ENCODE measurements at regions not wholly inside any gene's neighbourhood (a gene's known extent, or its start where the extent isn't known, plus 50 kb on each side); places are given as distances from the start of the nearest gene placed in this dataset.

DNA sequence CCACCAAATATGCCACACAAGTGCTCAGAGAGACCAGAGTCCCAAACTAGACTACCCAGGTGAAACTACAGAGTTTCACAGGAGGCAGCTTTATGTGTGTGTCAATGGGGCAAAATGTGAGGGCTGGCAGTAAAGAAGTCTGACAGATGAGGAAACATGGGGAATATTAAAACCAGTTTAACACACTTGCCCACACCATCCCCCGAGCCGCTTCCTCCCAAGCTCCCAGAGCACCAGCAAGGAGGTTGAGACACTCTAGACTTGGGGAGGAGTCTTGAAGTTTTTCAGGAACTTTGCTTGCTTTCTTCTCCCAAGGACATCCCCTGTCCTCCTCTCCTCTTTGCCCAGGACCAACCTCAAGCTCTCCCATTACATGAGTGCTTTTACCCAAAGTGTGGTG is 94.7 kb upstream of the SPRY1 start:
- no peaks in the 10 kb centered on the region for H3K36me3 ChIP-seq (ENCODE audit: insufficient read depth, low read length)
- H2AFZ ChIP-seq (ENCODE audit: low read depth, low read length), result no peak overlapping the region
- no peaks in the 10 kb centered on the region for H4K20me1 ChIP-seq (ENCODE audit: insufficient read depth)
- no peaks in the 10 kb centered on the region for H3K27me3 ChIP-seq (ENCODE audit: insufficient read depth, low read depth, low read length)
- no peak overlapping the region for H3K4me2 ChIP-seq (ENCODE audit: low read length)
- H3K27ac ChIP-seq (ENCODE audit: low read length), result no peak overlapping the region
- H3K79me2 ChIP-seq (replicated peaks; ENCODE audit: insufficient read depth, low read length), result no peaks in the 10 kb centered on the region
- H3F3A ChIP-seq (ENCODE audit: insufficient read depth, low read length, poor library complexity, severe bottlenecking), result no peaks in the 10 kb centered on the region
- H3K9me3 ChIP-seq (ENCODE audit: low read length), result no peaks in the 10 kb centered on the region
- no peak overlapping the region for H3K9ac ChIP-seq (ENCODE audit: low read length)
- TF ChIP-seq EZH2 (IDR thresholded peaks at IDR 0.05; ENCODE audit: borderline replicate concordance, insufficient read depth, low read length, poor library complexity, severe bottlenecking), result no peak
- no peak for TF ChIP-seq POLR2AphosphoS5 (IDR thresholded peaks at IDR 0.05)
- TF ChIP-seq EP300 (conservative IDR thresholded peaks at IDR 0.05; ENCODE audit: poor library complexity, severe bottlenecking), result no peak
- TF ChIP-seq, protein P1, sequence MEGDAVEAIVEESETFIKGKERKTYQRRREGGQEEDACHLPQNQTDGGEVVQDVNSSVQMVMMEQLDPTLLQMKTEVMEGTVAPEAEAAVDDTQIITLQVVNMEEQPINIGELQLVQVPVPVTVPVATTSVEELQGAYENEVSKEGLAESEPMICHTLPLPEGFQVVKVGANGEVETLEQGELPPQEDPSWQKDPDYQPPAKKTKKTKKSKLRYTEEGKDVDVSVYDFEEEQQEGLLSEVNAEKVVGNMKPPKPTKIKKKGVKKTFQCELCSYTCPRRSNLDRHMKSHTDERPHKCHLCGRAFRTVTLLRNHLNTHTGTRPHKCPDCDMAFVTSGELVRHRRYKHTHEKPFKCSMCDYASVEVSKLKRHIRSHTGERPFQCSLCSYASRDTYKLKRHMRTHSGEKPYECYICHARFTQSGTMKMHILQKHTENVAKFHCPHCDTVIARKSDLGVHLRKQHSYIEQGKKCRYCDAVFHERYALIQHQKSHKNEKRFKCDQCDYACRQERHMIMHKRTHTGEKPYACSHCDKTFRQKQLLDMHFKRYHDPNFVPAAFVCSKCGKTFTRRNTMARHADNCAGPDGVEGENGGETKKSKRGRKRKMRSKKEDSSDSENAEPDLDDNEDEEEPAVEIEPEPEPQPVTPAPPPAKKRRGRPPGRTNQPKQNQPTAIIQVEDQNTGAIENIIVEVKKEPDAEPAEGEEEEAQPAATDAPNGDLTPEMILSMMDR (IDR thresholded peaks at IDR 0.05; ENCODE audit: poor library complexity, severe bottlenecking), result no peak
- H3K4me3 ChIP-seq (ENCODE audit: low read length), result no peak overlapping the region
- no peaks in the 10 kb centered on the region for H3K9me2 ChIP-seq (ENCODE audit: insufficient read depth, low read length)

DNA sequence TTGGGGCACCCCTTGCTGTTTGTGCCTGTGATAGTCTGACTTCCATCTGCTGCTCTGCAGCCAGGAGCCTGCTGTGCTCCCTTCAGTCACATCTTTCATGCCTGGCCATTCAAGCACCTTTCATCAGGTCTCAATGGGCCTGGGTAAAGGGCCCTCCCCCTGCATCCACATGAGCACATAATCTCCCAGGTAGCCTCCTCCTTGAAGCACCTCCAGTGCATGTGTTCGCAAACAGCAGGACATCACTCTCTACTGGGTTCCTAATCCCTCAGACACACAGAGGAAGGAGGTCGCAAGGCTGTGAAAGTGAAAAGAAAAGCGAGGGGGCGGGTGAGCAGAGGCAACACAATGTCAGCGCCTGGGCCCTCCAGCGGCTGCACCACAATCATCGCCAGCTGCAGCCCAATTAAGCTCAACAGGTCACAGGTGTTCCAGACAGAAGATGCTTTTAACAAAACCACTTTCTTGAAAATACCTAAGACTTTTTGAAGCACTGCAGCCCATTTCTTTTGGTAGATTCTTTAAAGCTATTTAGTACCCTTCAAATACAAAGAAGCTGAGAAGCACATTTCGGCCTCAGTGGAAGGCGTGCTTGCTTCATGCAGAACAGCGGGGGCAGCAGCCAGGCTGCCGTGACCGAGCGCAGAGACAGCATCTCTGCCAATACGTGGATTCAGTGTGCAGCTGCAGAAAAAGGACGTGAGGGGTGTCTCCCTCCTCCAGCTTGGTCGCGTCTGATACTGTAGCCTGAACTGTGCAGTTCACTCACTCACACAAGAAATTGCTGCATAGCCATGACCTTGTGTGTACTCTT is 92.2 kb upstream of the SPRY1 start:
- Histone ChIP-seq H3K27ac (ENCODE audit: low read length) (no peak overlapping the region), H3K79me2 (replicated peaks; ENCODE audit: insufficient read depth, low read length) (no peaks in the 10 kb centered on the region), H3K4me3 (ENCODE audit: low read length) (peak overlapping the region; percentile 58), H3K9ac (ENCODE audit: low read length) (peak overlapping the region; percentile 18), H3K4me2 (ENCODE audit: low read length) (peak overlapping the region; percentile 73), H3K27me3 (ENCODE audit: insufficient read depth, low read depth, low read length) (no peaks in the 10 kb centered on the region), H2AFZ (ENCODE audit: low read depth, low read length) (no peak overlapping the region), H4K20me1 (ENCODE audit: insufficient read depth) (no peaks in the 10 kb centered on the region), H3K9me2 (ENCODE audit: insufficient read depth, low read length) (no peaks in the 10 kb centered on the region), H3F3A (ENCODE audit: insufficient read depth, low read length, poor library complexity, severe bottlenecking) (no peaks in the 10 kb centered on the region), H3K36me3 (ENCODE audit: insufficient read depth, low read length) (no peaks in the 10 kb centered on the region), H3K9me3 (ENCODE audit: low read length) (no peaks in the 10 kb centered on the region)
- TF ChIP-seq POLR2AphosphoS5 (IDR thresholded peaks at IDR 0.05) (peak; percentile 11), TAF1 (IDR thresholded peaks at IDR 0.05; ENCODE audit: low read depth) (no peak), EZH2 (IDR thresholded peaks at IDR 0.05; ENCODE audit: borderline replicate concordance, insufficient read depth, low read length, poor library complexity, severe bottlenecking) (no peak), SMC3 (conservative IDR thresholded peaks at IDR 0.05; ENCODE audit: poor library complexity) (peak; percentile 25), MXI1 (conservative IDR thresholded peaks at IDR 0.05; ENCODE audit: poor library complexity, severe bottlenecking) (peak; percentile 31), RAD21 (conservative IDR thresholded peaks at IDR 0.05) (no peak), EP300 (conservative IDR thresholded peaks at IDR 0.05; ENCODE audit: poor library complexity, severe bottlenecking) (no peak)

DNA sequence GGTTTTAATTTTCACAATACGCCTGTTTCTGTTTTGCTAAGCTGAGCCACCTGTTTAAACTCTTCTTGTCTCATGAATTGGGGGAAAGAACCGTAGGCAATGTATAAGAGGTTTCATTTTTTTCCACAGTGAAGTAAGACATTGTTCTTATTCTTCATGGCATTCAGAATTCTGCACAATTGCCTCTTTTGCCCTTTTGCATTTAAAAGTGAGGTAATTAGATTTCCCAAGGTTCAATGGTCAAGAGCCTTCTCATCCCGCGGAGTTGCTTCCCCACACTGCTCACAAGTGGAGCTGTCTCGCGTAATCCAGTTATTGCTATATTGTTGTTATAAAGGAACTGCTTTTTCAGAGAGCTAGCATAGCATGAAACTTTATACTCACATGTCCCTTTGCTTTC is 90.9 kb upstream of the SPRY1 start:
- no peak for TF ChIP-seq MXI1 (conservative IDR thresholded peaks at IDR 0.05; ENCODE audit: poor library complexity, severe bottlenecking)
- TF ChIP-seq TAF1 (IDR thresholded peaks at IDR 0.05; ENCODE audit: low read depth), result no peak
- no peak overlapping the region for H3K4me2 ChIP-seq (ENCODE audit: low read length)
- no peaks in the 10 kb centered on the region for H4K20me1 ChIP-seq (ENCODE audit: insufficient read depth)
- no peak overlapping the region for H3K9ac ChIP-seq (ENCODE audit: low read length)
- no peaks in the 10 kb centered on the region for H3K9me2 ChIP-seq (ENCODE audit: insufficient read depth, low read length)
- no peak overlapping the region for H2AFZ ChIP-seq (ENCODE audit: low read depth, low read length)
- no peaks in the 10 kb centered on the region for H3K27me3 ChIP-seq (ENCODE audit: insufficient read depth, low read depth, low read length)
- no peaks in the 10 kb centered on the region for H3K36me3 ChIP-seq (ENCODE audit: insufficient read depth, low read length)
- H3K4me3 ChIP-seq (ENCODE audit: low read length), result no peak overlapping the region
- no peak overlapping the region for H3K27ac ChIP-seq (ENCODE audit: low read length)
- no peaks in the 10 kb centered on the region for H3K79me2 ChIP-seq (replicated peaks; ENCODE audit: insufficient read depth, low read length)
- H3K9me3 ChIP-seq (ENCODE audit: low read length), result no peaks in the 10 kb centered on the region
- H3F3A ChIP-seq (ENCODE audit: insufficient read depth, low read length, poor library complexity, severe bottlenecking), result no peaks in the 10 kb centered on the region
